ENCODE measurements at regions not wholly inside any gene's neighbourhood (a gene's known extent, or its start where the extent isn't known, plus 50 kb on each side); places are given as distances from the start of the nearest gene placed in this dataset.

- Mint-ChIP-seq H3K4me1 (ENCODE audit: low read depth) (peaks cover 9% of the 10 kb centered on the region), H3K36me3 (ENCODE audit: low read depth) (no peaks in the 10 kb centered on the region; the same call in 1 of the 2 replicates), H3K4me3 (no peak overlapping the region), H3K27me3 (ENCODE audit: insufficient read depth) (peaks cover 7% of the 10 kb centered on the region), H3K9me3 (peaks cover 16% of the 10 kb centered on the region), H3K27ac (no peak overlapping the region)
- TF ChIP-seq, protein P1, sequence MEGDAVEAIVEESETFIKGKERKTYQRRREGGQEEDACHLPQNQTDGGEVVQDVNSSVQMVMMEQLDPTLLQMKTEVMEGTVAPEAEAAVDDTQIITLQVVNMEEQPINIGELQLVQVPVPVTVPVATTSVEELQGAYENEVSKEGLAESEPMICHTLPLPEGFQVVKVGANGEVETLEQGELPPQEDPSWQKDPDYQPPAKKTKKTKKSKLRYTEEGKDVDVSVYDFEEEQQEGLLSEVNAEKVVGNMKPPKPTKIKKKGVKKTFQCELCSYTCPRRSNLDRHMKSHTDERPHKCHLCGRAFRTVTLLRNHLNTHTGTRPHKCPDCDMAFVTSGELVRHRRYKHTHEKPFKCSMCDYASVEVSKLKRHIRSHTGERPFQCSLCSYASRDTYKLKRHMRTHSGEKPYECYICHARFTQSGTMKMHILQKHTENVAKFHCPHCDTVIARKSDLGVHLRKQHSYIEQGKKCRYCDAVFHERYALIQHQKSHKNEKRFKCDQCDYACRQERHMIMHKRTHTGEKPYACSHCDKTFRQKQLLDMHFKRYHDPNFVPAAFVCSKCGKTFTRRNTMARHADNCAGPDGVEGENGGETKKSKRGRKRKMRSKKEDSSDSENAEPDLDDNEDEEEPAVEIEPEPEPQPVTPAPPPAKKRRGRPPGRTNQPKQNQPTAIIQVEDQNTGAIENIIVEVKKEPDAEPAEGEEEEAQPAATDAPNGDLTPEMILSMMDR (IDR thresholded peaks at IDR 0.05), result no peak
- no peak for DNase-seq
Observed at GRCh38 chr5:133730346-133730745, 118.0 kb upstream of the FSTL4 start.

DNA sequence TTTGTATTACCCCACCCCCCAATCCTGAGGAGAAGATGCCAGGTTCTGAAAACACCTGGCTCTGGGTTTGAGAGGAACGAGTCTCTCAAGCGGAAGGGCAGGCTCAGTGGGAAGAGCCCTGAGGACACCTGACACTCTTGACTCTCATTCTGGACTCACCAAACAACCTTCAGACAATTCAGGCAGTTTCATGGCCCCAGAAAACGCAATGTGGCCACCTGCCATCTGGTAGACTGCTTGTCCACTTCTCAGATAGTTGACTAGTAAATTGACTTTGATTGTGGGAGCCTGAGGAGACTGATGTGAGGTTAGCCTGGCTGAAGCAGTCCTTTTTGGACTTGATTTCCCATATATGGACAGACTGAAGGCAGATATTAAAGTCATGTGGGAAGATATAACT lies 117.5 kb upstream of the FSTL4 start:
- DNase-seq, result no peak
- no peak overlapping the region for H3K4me3 Mint-ChIP-seq
- no peaks in the 10 kb centered on the region; the same call in 1 of the 2 replicates for H3K36me3 Mint-ChIP-seq (ENCODE audit: low read depth)
- peaks cover 15% of the 10 kb centered on the region for H3K9me3 Mint-ChIP-seq
- TF ChIP-seq, protein P1 (IDR thresholded peaks at IDR 0.05), result no peak
- H3K27ac Mint-ChIP-seq, result no peak overlapping the region
- H3K4me1 Mint-ChIP-seq (ENCODE audit: low read depth), result peaks cover 3% of the 10 kb centered on the region
- peaks cover 7% of the 10 kb centered on the region for H3K27me3 Mint-ChIP-seq (ENCODE audit: insufficient read depth)

DNA sequence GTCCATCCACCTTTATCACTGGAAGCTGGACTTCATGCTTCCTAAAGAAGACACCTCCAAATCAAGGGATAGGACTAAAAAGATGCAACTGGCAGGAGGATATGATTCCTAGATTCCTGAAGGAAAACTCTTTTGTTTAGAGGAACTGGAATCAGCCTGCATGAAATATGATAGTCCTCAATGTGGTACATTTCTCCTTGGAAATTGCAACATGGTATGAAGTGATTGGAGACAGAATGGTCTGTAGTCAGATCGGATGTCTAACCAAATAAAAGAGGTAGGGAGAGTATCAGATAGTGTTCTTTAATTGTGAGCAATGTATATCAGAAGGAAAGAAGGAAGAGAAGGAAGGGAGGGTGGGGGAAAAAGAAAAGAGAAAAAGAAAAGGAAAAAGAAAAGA lies 116.1 kb upstream of the FSTL4 start:
- Mint-ChIP-seq H3K4me1 (ENCODE audit: low read depth) (no peaks in the 10 kb centered on the region), H3K27me3 (ENCODE audit: insufficient read depth) (peaks cover 7% of the 10 kb centered on the region), H3K36me3 (ENCODE audit: low read depth) (no peaks in the 10 kb centered on the region; the same call in 1 of the 2 replicates), H3K27ac (no peak overlapping the region), H3K9me3 (peaks cover 11% of the 10 kb centered on the region), H3K4me3 (no peak overlapping the region)
- DNase-seq, result no peak
- TF ChIP-seq, protein P1 (IDR thresholded peaks at IDR 0.05), result no peak

DNA sequence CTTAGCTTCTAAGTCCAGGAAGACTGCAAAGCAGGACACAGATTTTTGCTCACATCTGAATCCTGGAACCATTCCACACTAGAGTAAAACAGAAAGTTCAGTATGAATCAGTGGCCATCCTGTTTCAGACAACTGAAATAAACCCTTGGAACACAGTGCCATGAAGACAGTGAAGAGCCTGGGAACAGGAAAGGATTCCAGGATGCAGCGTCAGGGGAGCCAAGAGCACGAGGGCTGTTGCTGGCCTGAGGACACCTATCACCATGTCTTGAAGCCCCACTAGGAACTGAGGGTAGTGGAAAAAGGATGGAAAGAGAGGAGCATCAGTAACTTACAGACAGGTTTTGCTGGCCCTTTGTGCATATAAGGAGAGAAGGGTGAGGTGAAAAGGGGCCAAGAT lies 115.3 kb upstream of the FSTL4 start:
- Mint-ChIP-seq H3K4me3 (no peak overlapping the region), H3K9me3 (peaks cover 11% of the 10 kb centered on the region), H3K27me3 (ENCODE audit: insufficient read depth) (peaks cover 7% of the 10 kb centered on the region), H3K4me1 (ENCODE audit: low read depth) (no peaks in the 10 kb centered on the region), H3K27ac (no peak overlapping the region), H3K36me3 (ENCODE audit: low read depth) (no peaks in the 10 kb centered on the region; the same call in 1 of the 2 replicates)
- no peak for DNase-seq
- TF ChIP-seq, protein P1 (IDR thresholded peaks at IDR 0.05), result no peak

DNA sequence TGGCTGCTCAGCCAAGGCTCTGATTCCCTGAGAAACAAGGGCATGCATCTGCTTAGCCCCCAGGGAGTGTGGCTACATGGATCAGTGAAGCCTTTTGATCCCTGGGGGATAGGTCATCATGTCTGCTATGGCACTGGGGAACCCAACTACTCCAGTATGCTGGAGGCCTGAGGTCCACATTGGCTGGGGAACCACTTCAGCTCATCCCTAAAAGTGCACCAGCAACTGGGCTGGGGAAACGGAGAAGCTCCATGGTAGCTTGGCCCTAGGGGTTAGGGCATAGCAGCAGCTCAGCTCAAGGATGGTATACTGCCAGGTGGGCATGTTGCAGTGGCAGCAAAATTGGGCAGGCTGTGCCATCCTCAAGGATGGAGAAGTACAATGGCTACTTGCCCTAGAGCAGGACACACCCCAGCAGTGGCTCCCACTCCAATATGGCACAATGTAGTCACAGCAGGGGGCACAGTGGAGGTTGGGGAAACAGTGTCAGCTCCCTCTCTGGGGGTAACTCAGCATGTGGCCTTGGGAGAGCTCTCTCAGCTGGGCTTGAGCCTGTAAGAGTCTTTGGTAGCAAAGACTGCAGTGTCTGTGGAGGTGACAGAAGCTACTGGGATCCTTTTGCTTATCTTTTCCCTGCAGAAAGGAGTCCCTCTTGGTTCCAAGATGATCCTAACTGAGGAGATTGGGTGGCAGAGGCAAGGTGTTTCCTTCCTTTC lies 111.5 kb upstream of the FSTL4 start:
- no peak overlapping the region for H3K27ac Mint-ChIP-seq
- peaks cover 6% of the 10 kb centered on the region; the same call in 1 of the 2 replicates for H3K9me3 Mint-ChIP-seq
- H3K36me3 Mint-ChIP-seq (ENCODE audit: low read depth), result no peaks in the 10 kb centered on the region
- TF ChIP-seq, protein P1 (IDR thresholded peaks at IDR 0.05), result no peak
- no peak overlapping the region for H3K4me3 Mint-ChIP-seq
- H3K4me1 Mint-ChIP-seq (ENCODE audit: low read depth), result no peaks in the 10 kb centered on the region
- DNase-seq, result no peak
- peaks cover 7% of the 10 kb centered on the region for H3K27me3 Mint-ChIP-seq (ENCODE audit: insufficient read depth)
